NCI-H345 (cell line): ENCODE measurements at regions not wholly inside any gene's neighbourhood (a gene's known extent, or its start where the extent isn't known, plus 50 kb on each side); places are given as distances from the start of the nearest gene placed in this dataset.

ENCODE experiments used
- DNase-seq: peaks from one replicate; lab custom pipeline; 2025; lab: John Stamatoyannopoulos, UW

- DNase-seq = no peak
Observed at GRCh38 chr2:138105358-138105757, 141.1 kb downstream of the HNMT start.

GRCh38 chr2:138106606-138107005 lies 142.3 kb downstream of the HNMT start:
- DNase-seq = no peak

GRCh38 chr2:138107288-138107687 lies 143.0 kb downstream of the HNMT start:
- DNase-seq = no peak

GRCh38 chr2:138110453-138111083 lies 146.3 kb downstream of the HNMT start:
- no peak for DNase-seq

GRCh38 chr2:138112536-138112935 lies 148.3 kb downstream of the HNMT start:
- no peak for DNase-seq

- no peak for DNase-seq
Observed at GRCh38 chr2:138113871-138114525, 149.7 kb downstream of the HNMT start.

- no peak for DNase-seq
Observed at GRCh38 chr2:138115666-138116065, 151.4 kb downstream of the HNMT start.

- no peak for DNase-seq
Observed at GRCh38 chr2:138116456-138116855, 152.2 kb downstream of the HNMT start.

GRCh38 chr2:138121666-138122661 lies 157.7 kb downstream of the HNMT start:
- peak; percentile 67 for DNase-seq

GRCh38 chr2:138122891-138123290 lies 158.6 kb downstream of the HNMT start:
- DNase-seq = no peak

- no peak for DNase-seq
Observed at GRCh38 chr2:138123741-138124140, 159.5 kb downstream of the HNMT start.

GRCh38 chr2:138124521-138124920 lies 160.2 kb downstream of the HNMT start:
- DNase-seq = no peak

GRCh38 chr2:138125306-138126288 lies 161.3 kb downstream of the HNMT start:
- peak; percentile 23 for DNase-seq

- no peak for DNase-seq
Observed at GRCh38 chr2:138132108-138132507, 167.8 kb downstream of the HNMT start.

GRCh38 chr2:138137949-138138348 lies 173.7 kb downstream of the HNMT start:
- DNase-seq = no peak

GRCh38 chr2:138147796-138148195 lies 183.5 kb downstream of the HNMT start:
- no peak for DNase-seq

- DNase-seq = no peak
Observed at GRCh38 chr2:138155304-138155703, 191.0 kb downstream of the HNMT start.

- no peak for DNase-seq
Observed at GRCh38 chr2:138157372-138157771, 193.1 kb downstream of the HNMT start.

- no peak for DNase-seq
Observed at GRCh38 chr2:138170485-138170884, 206.2 kb downstream of the HNMT start.

- no peak for DNase-seq
Observed at GRCh38 chr2:138171244-138171643, 207.0 kb downstream of the HNMT start.

- no peak for DNase-seq
Observed at GRCh38 chr2:138175066-138175465, 210.8 kb downstream of the HNMT start.
